GM10266 (cell line): ENCODE measurements at regions not wholly inside any gene's neighbourhood (a gene's known extent, or its start where the extent isn't known, plus 50 kb on each side); places are given as distances from the start of the nearest gene placed in this dataset.

Experiments used
- DNase-seq: peaks from one replicate; pipeline ENCODE4 v3.0.0; 2012; ENCODE audit errors: extremely low spot score
- TF ChIP-seq, protein P1 (sequence below): IDR thresholded peaks from 2 replicates; pipeline ENCODE4 v1.5.1; 2012; ENCODE audit warnings: mild to moderate bottlenecking, low read depth; ENCODE audit not compliant: control insufficient read depth, insufficient read depth; ENCODE audit errors: missing control alignments

DNA sequence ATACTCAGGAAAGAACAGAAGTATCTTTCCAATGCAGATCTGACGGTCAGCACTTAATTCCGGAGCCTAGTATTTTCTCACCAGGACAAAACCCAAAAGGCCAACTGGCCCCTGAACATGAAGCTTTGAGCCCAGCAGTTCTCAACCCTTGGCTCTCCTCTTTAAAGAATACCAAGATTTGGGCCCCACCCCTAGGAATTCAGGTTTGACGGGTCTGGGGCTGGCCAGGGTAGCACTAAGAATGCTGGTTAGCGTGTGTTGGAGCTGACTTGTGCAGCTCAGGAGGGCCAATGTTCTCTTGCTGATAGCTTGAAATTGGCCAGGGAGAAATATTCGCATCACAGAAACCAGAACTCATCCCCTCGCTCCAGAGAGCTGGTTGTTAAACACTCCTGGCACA is 88.3 kb upstream of the PTCH1 start:
- TF ChIP-seq, protein P1, sequence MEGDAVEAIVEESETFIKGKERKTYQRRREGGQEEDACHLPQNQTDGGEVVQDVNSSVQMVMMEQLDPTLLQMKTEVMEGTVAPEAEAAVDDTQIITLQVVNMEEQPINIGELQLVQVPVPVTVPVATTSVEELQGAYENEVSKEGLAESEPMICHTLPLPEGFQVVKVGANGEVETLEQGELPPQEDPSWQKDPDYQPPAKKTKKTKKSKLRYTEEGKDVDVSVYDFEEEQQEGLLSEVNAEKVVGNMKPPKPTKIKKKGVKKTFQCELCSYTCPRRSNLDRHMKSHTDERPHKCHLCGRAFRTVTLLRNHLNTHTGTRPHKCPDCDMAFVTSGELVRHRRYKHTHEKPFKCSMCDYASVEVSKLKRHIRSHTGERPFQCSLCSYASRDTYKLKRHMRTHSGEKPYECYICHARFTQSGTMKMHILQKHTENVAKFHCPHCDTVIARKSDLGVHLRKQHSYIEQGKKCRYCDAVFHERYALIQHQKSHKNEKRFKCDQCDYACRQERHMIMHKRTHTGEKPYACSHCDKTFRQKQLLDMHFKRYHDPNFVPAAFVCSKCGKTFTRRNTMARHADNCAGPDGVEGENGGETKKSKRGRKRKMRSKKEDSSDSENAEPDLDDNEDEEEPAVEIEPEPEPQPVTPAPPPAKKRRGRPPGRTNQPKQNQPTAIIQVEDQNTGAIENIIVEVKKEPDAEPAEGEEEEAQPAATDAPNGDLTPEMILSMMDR, result no peak
- no peak for DNase-seq

DNA sequence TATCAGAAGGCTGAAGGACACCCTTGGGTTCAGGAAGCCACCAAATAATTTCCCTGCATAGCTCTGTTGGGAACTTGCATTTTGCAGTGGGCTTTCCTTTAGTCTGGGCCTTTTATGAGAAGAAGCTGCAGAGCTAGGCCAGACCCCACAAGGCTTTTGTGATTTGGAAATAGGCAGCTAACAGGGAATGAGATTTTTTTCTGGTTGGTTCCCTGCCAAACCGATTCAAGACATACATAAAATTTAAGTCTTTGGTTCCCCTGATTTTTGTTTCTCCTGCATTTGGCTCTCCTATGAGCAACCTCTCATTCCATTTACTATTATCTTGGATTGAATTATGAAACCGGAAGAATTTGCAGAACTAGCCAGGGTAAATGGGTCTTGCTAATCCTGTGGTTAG is 81.5 kb upstream of the PTCH1 start:
- no peak for DNase-seq
- TF ChIP-seq, protein P1, result no peak

DNA sequence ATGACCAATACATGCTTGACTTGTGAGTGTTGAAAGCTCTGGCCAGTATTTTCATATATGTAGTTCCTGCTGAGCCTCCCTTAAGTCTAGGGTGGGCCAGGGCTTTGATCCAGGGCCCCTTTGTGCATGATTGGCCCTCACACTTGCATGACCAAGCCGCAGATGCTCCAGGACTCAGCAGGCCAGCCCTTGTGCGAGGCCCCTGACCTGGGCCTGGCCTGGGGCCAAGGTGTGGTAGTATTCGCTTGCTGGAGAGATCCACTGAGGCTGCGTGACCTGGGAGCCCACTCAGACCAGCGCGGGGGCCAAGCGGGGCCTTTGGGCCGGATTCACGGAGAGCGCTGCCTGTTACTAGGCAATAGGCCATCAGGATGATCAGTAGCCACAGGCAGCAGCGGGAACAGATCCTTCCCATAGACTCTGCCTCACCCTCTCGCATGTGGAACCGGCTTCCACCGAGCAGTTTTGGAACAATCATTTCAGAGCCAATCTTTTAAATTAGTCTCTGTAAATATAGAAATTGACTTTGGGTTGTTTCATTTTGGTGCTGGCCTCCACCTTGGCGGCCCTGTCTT is 79.0 kb upstream of the PTCH1 start:
- TF ChIP-seq, protein P1, result no peak
- no peak for DNase-seq

DNA sequence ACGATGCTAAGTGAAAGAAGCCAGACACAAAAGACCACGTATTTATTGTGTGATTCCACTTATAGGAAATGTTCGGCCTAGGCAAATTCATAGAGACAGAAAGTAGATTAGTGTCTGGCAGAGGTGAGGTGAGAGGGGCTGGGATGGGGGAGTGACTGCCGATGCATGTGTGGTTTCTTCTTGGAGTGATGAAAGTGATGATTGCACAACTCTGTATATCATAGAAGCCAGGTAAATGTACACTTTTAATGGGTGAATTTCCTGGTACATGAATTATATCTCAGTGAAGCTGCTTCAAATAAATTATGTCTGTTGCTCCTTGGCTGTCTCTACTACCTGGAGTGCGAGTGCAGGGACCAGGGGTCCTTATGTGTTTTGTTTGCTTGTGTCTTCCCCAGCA is 76.2 kb upstream of the PTCH1 start:
- TF ChIP-seq, protein P1, result no peak
- no peak for DNase-seq

DNA sequence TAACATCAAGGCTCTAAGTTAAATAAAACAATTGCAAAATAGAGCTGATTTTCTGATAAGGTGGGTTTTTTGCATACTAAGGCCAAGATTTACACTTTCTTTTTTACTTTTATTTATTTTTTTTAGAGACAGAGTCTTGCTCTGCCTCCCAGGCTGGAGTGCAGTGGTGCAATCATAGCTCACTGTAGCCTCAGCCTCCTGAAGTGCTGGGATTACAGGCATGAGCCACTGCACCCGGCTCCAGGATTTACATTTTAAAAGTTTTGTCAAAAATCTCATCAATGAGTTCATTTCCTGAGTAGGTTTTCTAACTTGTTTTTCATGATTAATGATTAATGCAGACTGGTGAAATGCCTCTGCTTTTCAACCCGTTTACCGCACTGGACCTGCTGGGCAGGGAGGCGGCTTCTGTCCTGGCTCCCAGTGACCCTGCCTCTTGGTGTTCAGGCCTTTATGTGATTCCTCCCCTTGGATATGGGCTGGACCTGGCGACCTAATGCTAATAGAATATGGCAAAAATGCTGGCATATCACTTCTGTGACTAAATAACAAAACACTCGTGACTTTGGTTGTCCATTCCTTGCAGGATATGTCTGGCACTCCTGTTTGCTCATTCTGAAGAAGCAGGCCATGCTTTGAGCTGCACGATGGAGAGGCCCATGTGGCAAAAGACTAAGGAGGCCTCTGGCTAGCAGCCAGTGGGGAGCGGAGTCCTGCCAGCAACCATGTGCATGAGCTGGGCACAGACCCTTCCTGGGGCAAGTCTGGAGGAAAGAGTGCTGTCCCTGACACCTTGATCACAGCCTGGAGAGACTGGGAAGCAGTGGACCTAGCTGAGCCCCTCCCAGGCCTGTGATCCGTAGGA is 72.2 kb upstream of the PTCH1 start:
- TF ChIP-seq, protein P1, result no peak

DNA sequence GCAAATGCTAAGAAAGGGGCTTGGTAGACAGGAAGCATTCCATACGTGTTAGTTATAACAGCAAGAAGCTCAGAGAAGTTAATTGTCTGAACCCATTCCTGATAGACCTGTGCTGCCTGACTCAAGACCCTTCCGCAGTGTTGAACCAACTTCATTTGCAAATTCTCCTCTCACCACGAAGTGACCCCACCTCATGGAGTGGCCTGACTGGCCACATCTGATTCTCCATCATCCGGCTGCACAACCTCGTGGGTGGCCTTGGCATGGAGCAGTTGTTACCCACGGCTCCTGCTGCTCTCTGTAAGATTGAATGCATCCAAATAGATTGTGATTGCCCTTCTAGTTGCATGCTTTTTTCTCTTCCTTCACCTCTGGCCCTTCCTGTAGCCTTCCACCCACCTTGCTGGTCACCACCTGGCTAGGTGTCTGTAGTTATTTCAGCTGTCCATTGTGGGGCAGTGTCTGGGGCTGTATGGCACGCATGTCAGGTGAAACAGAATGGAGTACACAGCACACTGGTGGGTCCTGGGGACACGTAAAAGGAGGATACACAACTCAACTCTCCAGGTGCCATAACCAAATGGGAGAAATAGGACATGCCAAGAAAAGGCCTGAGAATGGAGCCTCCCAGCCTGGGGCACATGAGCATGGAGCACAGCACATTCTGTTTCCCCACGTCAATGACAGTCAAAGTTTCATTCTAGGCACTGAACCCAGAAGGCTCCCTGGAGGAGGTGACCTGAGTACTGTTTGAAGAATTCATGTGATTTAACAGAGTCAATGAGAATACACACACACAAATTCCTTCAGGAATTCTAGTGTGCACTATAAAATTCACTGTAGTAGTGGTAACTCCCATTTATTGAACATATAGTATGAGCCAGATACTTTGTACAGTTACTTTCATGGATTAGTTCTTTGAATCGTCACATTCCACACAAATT is 70.5 kb upstream of the PTCH1 start:
- TF ChIP-seq, protein P1, result no peak
- DNase-seq, result no peak

More for the DNA sequence above, 72.2 kb upstream of the PTCH1 start:
- no peak for DNase-seq
